Upper lobe of right lung (tissue), 1 donor: ENCODE measurements at regions not wholly inside any gene's neighbourhood (a gene's known extent, or its start where the extent isn't known, plus 50 kb on each side); places are given as distances from the start of the nearest gene placed in this dataset.

Source experiments
- ATAC-seq: fragments of 200-7000 bp; cut with Tn5 transposase; one replicate; pipeline ENCODE4 v1.9.1; 2020; ENCODE audit warnings: mild to moderate bottlenecking, moderate library complexity
- DNase-seq: peaks from one replicate; pipeline ENCODE4 v3.0.0-alpha.2; 2020
- H3K27ac ChIP-seq: fragments of 200-600 bp; one replicate; pipeline ENCODE4 v1.8.0; 2022
- H3K27me3 ChIP-seq: fragments of 200-600 bp; one replicate; pipeline ENCODE4 v1.8.0; 2022; ENCODE audit warnings: mild to moderate bottlenecking
- H3K36me3 ChIP-seq: fragments of 200-600 bp; one replicate; pipeline ENCODE4 v1.8.0; 2022
- H3K4me1 ChIP-seq: fragments of 200-600 bp; one replicate; pipeline ENCODE4 v1.8.0; 2022
- H3K4me3 ChIP-seq: fragments of 200-600 bp; one replicate; pipeline ENCODE4 v1.8.0; 2022; ENCODE audit warnings: mild to moderate bottlenecking
- H3K9me3 ChIP-seq: fragments of 200-600 bp; one replicate; pipeline ENCODE4 v1.8.0; 2022
- intact Hi-C: fragments of 100-400 bp; cut with DNase I; formaldehyde crosslinking; loops from one replicate; pipeline ENCODE4 v1.11.0; 2022
- TF ChIP-seq, protein P1 (sequence below): fragments of 200-600 bp; IDR thresholded peaks from one replicate; pipeline ENCODE4 v1.8.0; 2022; ENCODE audit warnings: antibody characterized with exemption
- donor health status: DM: no; HTN: yes; CAD: no; lungs with severe emphysema.

DNA sequence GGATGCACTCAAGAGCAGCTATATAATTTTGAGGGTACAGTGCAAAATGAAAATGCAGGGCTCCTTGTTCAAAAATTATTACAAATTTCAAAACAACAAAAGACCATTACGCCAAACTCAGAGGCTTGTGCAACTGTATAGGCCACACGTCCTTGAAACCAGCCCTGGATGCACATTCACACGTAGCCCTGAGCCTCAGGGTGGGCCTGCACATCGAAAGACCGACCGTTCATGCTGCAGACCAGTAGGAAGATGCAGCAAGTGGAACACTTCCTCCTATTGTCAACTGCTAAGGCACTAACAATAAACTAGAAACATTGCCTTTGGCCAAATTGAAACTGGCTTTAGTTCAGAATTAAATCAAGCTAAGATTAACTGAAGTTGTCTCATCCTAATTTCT lies 174.7 kb downstream of the SHOX2 start:
- DNase-seq = no peak

DNA sequence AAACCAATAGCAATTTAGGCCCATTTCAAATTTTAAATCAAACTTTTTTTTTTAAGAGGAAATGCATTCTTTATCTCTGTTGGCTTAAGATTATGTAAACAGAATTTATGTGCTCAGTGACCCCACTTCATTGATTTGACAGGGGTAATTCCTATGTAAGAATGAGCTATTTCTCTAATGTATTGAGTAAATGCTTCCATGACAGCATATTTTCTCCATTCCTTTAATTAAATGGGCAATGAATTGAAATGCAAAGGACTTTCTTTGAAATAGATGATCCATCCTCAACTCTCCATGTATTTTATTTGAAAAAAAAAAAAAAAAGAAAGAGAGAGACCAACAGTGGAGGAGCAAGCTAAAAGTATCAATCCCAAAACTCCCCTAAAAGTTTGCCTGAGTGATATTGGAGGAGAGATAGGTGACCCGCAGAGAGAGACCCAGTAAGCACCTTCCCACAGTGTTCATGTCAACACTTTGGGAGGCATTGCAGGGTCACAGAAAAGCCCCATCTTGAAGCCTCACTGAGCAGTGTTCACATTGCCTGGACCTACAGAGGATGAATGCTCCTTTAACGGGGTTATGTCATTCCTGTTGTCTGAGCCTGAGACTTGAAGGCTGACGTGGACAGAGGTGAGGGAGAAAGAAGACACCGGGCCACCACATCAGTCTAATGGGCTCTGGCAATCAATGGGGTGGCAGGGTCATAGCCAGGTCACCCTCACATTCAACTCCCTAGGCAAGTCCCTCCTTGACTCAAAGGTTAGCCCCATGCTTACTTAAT lies 176.0 kb downstream of the SHOX2 start:
- no peaks in the 10 kb centered on the region for H3K36me3 ChIP-seq
- H3K4me1 ChIP-seq = no peaks in the 10 kb centered on the region
- DNase-seq = no peak
- H3K27me3 ChIP-seq = no peaks in the 10 kb centered on the region
- no peaks in the 10 kb centered on the region for H3K9me3 ChIP-seq
- TF ChIP-seq, protein P1, sequence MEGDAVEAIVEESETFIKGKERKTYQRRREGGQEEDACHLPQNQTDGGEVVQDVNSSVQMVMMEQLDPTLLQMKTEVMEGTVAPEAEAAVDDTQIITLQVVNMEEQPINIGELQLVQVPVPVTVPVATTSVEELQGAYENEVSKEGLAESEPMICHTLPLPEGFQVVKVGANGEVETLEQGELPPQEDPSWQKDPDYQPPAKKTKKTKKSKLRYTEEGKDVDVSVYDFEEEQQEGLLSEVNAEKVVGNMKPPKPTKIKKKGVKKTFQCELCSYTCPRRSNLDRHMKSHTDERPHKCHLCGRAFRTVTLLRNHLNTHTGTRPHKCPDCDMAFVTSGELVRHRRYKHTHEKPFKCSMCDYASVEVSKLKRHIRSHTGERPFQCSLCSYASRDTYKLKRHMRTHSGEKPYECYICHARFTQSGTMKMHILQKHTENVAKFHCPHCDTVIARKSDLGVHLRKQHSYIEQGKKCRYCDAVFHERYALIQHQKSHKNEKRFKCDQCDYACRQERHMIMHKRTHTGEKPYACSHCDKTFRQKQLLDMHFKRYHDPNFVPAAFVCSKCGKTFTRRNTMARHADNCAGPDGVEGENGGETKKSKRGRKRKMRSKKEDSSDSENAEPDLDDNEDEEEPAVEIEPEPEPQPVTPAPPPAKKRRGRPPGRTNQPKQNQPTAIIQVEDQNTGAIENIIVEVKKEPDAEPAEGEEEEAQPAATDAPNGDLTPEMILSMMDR = no peak
- H3K4me3 ChIP-seq = no peak overlapping the region
- no peak overlapping the region for H3K27ac ChIP-seq
- intact Hi-C loops = no loop called here
- no peak for ATAC-seq

More for the DNA sequence above, 174.7 kb downstream of the SHOX2 start:
- no peak overlapping the region for H3K27ac ChIP-seq
- H3K36me3 ChIP-seq = no peaks in the 10 kb centered on the region
- H3K4me1 ChIP-seq = no peaks in the 10 kb centered on the region
- intact Hi-C loops = no loop called here
- no peak overlapping the region for H3K4me3 ChIP-seq
- H3K9me3 ChIP-seq = no peaks in the 10 kb centered on the region
- no peak for ATAC-seq
- no peaks in the 10 kb centered on the region for H3K27me3 ChIP-seq
- TF ChIP-seq, protein P1 = no peak

DNA sequence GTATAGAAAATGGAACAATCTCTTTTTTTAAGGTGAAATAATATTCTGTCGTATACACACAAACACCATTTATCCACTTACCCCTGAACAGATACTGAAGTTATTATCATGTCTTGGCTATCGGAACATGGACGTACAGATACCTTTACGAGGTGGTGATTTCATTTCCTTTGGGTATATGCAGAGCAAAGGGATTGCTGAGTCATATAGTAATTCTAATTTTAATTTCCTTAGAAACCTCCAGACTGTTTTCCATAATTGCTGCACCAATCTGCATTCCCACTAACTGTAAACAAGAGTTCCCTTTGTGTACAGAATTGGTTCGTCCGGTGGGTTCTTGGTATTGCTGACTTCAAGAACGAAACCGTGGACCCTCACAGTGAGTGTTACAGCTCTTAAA lies 179.4 kb downstream of the SHOX2 start:
- Histone ChIP-seq H3K36me3 (no peaks in the 10 kb centered on the region), H3K4me3 (no peak overlapping the region), H3K27me3 (no peaks in the 10 kb centered on the region), H3K9me3 (no peaks in the 10 kb centered on the region), H3K4me1 (no peaks in the 10 kb centered on the region), H3K27ac (no peak overlapping the region)
- intact Hi-C loops = no loop called here
- no peak for DNase-seq
- TF ChIP-seq, protein P1 = no peak
- no peak for ATAC-seq

DNA sequence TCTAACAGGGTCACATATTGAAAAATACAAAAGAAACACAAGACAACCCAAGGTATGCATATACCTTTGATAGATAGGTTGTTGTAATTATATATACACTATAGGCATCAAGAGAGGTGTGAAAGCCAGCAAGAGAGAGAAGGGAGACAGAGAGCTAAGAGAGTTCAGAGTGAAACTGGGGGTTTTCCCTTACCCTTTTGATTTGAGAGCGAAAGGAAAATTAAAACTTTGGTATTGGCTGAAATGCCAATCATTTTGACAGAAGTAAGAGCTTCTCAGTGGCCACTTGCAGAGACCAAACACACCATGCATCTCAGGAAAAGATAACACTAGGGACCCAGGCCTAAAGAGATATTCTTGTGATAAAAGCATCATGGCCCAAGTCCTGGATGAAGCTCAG lies 183.6 kb downstream of the SHOX2 start:
- TF ChIP-seq, protein P1 = no peak
- ATAC-seq (no peak), DNase-seq (no peak)

DNA sequence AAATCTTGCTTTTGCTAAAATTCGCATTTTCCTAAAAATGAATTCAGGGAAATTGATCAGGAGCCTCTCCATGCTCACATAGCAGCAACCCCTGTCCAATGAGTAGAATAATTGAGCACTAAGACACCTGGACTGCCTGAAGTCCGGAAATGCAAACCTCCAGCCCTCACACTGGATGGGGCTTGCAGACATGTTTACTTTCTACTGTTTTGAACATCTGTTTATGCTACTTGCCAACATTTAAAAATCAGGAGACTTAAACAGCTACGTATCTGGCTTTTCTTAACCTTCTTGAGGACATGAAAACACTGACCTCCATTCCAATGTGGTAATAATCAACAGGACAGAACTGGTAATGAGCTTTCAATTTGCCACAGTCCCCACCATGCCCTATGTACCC lies 184.4 kb downstream of the SHOX2 start:
- DNase-seq (no peak), ATAC-seq (no peak)
- no peaks in the 10 kb centered on the region for H3K27me3 ChIP-seq
- H3K36me3 ChIP-seq = no peaks in the 10 kb centered on the region
- TF ChIP-seq, protein P1 = no peak
- no peak overlapping the region for H3K4me3 ChIP-seq
- no peak overlapping the region for H3K27ac ChIP-seq
- intact Hi-C loops = no loop called here
- H3K9me3 ChIP-seq = no peaks in the 10 kb centered on the region
- H3K4me1 ChIP-seq = no peaks in the 10 kb centered on the region

More for the DNA sequence above, 183.6 kb downstream of the SHOX2 start:
- intact Hi-C loops = no loop called here
- no peaks in the 10 kb centered on the region for H3K9me3 ChIP-seq
- no peaks in the 10 kb centered on the region for H3K4me1 ChIP-seq
- H3K4me3 ChIP-seq = no peak overlapping the region
- H3K27ac ChIP-seq = no peak overlapping the region
- no peaks in the 10 kb centered on the region for H3K36me3 ChIP-seq
- H3K27me3 ChIP-seq = no peaks in the 10 kb centered on the region
